Erythroblast (primary cell): ENCODE measurements at regions not wholly inside any gene's neighbourhood (a gene's known extent, or its start where the extent isn't known, plus 50 kb on each side); places are given as distances from the start of the nearest gene placed in this dataset.

Source experiments
- DNase-seq, 2 experiments: peaks; one replicate each; lab custom pipeline; 2025; lab: John Stamatoyannopoulos, UW
- GATA1 ChIP-seq: IDR thresholded peaks from 2 replicates; pipeline ENCODE4 v1.6.1; 2011; ENCODE audit warnings: low read depth, mild to moderate bottlenecking, control low read depth, low read length, moderate library complexity
- POLR2A ChIP-seq: IDR thresholded peaks from 2 replicates; pipeline ENCODE4 v1.6.1; 2011; ENCODE audit warnings: mild to moderate bottlenecking, low read length

DNA sequence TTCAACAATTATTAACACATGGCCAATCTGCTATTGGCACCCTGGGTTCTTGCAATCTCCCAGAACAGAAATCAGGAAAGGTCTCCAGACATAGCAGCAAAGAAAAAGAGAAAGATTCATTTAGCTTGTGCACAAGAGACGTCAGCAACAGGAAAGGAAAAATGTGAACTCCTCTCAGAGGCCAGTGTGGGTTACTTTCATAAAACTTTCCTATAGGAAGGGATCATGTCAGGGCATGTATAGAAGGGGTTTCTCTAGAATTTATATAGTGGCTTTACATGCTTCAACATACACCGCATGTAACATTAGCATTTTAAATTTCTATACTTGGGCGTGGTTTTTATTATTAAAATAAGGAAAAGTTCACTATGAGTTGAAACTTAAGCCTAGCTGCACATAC, 725.1 kb downstream of the SORCS1 start:
- DNase-seq = no peak
- no peak for TF ChIP-seq GATA1
- TF ChIP-seq POLR2A = no peak

DNA sequence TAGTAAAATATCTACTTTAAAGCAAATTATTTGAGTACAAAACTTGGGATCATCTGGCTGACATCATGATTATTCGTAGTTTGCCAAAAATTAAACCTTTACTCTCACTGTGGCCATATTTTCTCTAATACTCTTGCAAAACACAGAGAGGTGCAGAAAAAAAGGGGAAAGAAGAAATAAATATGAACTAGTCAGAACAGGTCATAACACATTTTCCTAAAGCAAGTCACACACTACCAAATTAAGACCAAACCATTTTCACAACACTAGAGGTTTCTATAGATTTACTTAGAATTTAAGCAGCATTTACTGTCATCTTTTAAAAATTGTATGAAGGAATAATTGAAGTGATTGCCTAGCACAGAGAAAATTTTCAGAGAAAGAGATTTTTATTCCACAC, 726.1 kb downstream of the SORCS1 start:
- DNase-seq = no peak
- no peak for TF ChIP-seq GATA1
- no peak for TF ChIP-seq POLR2A

DNA sequence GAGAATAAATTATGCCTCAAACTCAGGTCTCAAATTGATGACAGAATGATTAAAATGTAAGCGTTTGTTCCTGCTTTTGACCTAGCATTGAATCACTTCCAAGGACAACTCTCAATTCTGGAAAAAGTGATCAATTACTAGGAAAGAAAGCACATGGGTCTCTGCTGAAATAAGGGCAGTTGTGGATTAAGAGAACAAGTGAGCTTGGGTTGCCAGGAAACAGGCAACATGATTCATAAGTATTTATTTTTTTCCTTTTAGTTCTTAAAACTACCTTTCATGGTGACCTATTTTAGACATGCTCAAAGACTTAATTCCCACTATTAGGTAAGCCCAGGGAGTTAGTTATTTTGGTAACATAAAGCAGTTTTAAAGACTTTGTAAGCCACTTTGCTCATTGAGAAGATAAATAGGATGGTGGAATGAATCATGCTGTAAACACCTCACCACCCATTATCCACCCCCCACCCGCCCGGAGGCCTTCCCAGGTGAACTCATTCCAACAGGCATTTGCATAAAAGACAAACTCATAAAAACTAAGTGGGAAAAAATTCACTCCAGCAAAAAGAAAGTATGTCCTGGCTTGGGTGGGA, 728.3 kb downstream of the SORCS1 start:
- no peak for DNase-seq
- TF ChIP-seq GATA1 (no peak), POLR2A (no peak)

DNA sequence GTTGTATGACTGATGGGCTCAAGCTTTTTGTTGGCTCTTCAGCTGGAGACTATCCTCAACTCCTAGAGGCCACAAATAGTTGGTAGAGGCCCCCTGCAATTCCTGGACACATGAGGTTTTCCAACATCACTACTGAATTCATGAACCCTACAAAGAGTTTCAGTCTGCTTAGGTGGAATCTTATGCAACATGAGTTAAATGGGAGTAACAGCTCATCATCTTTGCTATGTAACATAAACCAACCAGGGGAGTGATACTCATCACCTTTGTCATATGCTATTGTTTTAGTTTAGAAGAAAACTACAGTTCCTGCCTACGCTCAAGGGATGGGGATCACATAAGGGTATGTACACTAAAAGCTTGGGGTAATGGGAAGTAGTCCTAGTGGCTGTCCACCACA, 729.4 kb downstream of the SORCS1 start:
- no peak for DNase-seq
- TF ChIP-seq POLR2A (no peak), GATA1 (no peak)

- TF ChIP-seq GATA1 = no peak
- no peak for TF ChIP-seq POLR2A
Measured at GRCh38 chr10:106424981-106425380, 739.5 kb downstream of the SORCS1 start.

GRCh38 chr10:106424054-106424453, 740.5 kb downstream of the SORCS1 start:
- TF ChIP-seq POLR2A = no peak
- TF ChIP-seq GATA1 = no peak
- DNase-seq = no peak

More at GRCh38 chr10:106424981-106425380, 739.5 kb downstream of the SORCS1 start:
- DNase-seq = no peak

GRCh38 chr10:106410331-106410730, 754.2 kb downstream of the SORCS1 start:
- TF ChIP-seq GATA1 (no peak), POLR2A (no peak)
- DNase-seq = no peak

- DNase-seq = no peak
- no peak for TF ChIP-seq POLR2A
Measured at GRCh38 chr10:106405141-106405540, 759.4 kb downstream of the SORCS1 start.

DNA sequence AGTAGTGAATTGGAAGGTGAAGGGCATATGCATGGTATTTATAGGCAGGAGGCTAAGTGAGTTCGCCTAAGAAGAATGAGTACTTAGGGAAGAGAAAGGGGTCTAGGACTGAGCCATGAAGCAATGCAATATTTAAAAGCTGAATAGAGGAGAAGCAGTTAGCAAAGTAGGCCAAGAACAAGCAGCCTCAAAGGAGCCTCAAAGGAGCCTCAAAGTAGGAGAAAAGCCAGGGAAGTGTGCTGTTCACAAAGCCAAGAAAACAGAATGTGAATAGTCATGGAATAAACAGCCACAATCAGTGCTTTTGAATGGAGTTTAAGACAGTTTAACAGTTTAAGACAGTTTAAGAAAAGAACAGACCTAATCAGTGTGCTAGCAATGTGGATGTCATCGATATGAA, 762.0 kb downstream of the SORCS1 start:
- no peak for DNase-seq
- TF ChIP-seq GATA1 = no peak
- TF ChIP-seq POLR2A = no peak

DNA sequence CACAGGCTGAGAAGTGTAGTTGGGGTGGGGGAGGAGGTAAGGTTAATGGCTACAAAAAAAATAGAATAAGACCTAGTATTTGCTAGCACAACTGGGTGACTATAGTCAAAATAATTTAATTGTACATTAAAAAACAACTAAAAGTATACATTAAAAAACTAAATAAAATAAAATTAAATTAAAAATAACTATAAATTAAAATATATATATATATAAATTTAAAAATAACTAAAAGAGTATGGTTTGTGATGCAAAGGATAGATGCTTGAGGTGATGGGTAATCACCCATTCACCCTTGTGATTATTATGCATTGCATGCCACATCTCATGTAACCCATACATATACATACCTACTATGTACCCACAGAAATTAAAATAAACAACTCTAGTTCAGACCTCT, 762.5 kb downstream of the SORCS1 start:
- no peak for DNase-seq
- TF ChIP-seq GATA1 = no peak
- TF ChIP-seq POLR2A = no peak

DNA sequence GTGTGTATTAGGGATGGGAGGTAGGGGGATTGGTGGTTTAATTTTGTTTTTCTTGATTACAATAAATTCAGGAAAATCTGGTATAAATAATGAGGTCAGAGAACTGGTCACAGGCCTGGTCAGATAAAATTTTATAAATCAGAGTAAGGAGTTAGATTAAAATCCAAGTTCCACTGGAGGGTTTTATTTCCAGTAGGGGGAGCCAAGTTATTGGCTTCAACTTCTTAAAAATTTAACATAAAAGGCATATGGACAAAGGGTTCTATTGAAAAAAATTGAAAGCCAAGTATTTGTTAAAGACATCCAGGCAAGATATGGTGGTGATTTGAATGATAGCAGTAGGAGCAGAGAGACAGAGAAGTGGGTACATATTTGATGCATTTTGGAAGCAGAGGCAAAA, 763.3 kb downstream of the SORCS1 start:
- TF ChIP-seq GATA1 = no peak
- TF ChIP-seq POLR2A = no peak
- DNase-seq = no peak

DNA sequence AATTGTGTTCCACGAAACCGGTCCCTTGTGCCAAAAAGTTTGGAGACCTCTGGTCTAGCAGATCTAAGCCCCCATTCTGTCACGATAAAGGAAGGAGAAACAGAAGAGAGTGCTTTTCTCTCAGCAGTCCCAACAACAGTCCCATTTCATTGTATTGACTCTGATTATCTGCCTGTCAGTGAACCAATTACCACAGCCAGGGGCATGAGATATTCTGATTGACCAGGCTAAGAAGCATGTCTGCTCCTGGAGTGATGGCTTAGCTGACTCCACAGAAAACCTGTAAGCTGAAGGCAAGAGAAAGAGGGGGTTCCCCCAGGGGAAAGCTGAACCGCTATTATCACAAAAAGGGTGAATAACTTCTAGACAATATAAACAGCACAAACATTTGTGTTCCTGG, 765.4 kb downstream of the SORCS1 start:
- TF ChIP-seq POLR2A = no peak
- TF ChIP-seq GATA1 = no peak

GRCh38 chr10:106396192-106396591, 768.3 kb downstream of the SORCS1 start:
- no peak for DNase-seq
- no peak for TF ChIP-seq POLR2A
- no peak for TF ChIP-seq GATA1

More for the DNA sequence above, 765.4 kb downstream of the SORCS1 start:
- DNase-seq = no peak

DNA sequence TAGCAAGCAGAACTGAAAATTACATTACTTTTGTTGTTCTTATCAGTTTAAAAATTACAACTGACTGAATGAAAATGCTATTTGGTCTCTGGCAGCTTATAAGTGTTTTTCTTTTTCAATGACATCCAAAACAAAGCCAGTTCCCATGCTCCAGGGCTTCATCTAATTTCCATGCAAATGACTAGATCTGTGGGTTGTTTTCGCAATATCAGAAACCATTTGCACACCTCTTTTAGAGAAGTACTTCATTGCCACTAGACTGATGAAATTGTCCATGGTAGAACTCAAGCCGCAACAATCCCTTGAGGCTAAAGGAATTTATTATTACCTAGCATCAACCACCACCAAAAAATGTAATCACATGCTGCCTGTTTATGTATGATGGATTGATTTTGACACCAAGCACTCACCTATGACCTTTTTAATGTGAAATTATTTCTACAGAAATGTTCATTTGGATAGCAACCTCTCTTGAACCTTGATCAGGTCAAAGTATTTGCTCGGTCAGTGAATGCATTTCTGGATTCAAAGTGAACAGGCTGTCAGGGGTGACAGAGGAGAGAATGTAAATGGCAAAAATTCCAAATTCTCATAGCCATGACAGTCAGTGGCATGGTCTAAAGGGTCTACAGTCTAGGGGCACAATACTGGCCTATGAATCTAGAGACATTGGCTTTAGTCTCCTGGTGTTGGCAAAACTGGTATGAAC, 769.3 kb downstream of the SORCS1 start:
- TF ChIP-seq POLR2A (no peak), GATA1 (no peak)
- DNase-seq = no peak

DNA sequence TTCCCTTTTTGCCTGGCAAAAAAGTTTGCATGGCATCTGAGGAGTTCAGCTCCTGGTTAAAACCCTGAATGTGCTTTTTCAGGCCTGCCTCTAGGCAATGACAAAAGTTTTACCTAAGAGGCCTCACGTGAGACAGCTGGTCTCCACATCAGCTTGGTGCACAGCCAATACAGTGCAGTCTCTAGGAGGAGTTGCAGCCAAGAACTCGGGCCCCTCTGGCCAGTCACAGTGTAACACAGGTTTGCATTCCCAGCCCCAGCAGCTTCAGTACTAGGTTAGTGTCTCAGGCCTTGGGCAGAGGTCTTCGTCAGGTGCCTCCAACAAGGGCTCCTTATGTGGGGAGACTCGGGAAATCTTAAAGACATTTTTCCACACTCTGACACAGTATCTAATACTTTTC, 771.7 kb downstream of the SORCS1 start:
- no peak for DNase-seq
- TF ChIP-seq POLR2A (no peak), GATA1 (no peak)

DNA sequence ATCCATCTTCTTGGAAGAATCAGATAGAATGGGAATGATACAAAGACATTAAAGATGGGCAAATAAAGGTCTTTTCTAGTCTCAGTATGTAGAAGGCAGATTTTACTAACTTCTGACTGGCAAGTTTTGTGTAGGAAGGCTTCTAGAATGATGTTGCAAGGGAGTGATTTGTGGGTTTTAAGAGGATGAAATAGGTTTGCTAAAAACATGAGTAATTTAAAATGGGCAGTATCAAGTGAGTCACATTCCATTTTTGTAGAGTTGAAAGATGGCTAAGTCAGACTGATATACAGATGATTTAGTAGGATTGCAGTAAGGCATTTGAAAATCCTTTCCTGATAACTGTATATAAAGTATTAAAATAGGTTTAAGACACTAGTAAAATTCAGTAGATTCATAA, 777.4 kb downstream of the SORCS1 start:
- no peak for DNase-seq

GRCh38 chr10:106384496-106384895, 780.0 kb downstream of the SORCS1 start:
- DNase-seq = no peak
- TF ChIP-seq GATA1 (no peak), POLR2A (no peak)

More for the DNA sequence above, 777.4 kb downstream of the SORCS1 start:
- TF ChIP-seq POLR2A = no peak
- no peak for TF ChIP-seq GATA1
